ENCODE measurements at regions not wholly inside any gene's neighbourhood (a gene's known extent, or its start where the extent isn't known, plus 50 kb on each side); places are given as distances from the start of the nearest gene placed in this dataset.
A peak's percentile ranks its signal among the peaks of the same experiment; 100 is the strongest.

DNA sequence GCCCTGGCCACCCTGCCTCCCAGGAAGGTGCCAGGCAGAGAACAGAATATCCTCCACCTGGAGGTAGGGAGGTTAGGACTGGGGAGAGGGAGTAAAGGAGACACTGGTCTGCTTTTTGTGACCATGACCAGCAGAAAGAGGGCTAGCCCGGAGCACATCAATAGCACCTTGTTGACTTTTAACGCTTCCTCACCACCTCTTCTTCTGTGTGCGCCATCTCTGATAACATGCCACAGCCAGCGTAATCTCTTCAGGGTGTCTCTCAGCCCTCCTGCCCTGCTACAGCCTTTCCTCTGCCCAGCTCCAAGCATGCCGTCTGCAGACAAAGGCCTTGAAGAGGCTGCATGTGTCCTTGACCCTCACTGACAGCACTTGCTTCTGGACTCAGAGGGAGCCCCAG is 50.9 kb upstream of the GJA5 start:
- DNase-seq (ENCODE audit: low read depth in 2 of 2) = no peak

DNA sequence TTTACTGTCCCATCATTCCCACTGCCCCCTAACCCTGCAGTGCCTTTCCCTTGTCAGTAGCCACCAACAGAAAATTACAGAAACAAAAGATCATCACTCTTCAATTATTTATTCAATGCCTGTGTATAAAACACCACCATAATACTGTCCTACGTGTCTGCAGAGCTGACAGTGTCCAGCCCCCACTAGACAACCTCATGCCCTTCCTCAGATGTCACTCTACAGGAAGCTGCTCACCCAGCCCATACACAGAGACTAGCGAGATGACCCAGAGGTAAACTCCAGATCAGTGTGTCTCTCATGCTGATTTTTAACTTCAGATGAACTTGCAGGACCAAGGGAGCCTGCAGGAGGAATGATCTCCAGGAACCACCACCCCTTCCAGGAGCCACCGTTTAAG is 51.3 kb upstream of the GJA5 start:
- DNase-seq (ENCODE audit: low read depth in 2 of 2) = no peak

DNA sequence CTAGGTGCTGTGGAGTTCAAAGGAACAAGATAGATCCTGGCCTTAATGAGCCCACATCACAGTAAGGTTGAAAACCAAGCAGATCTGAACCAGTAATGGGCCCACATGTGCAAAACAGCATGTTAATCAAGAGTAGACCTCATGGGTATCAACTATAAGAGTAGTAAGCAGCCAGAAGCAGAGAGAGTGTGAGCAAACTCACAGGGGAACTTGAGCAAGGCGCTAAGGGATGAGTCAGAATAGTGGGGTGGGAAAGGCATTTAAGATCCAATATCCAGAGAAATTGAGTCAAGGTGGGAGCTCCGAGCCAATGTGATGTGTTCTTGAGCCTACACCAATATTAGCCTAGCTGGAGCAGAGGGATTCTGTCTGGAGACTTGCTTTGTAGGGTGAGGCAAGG is 52.4 kb upstream of the GJA5 start:
- no peak for DNase-seq (ENCODE audit: low read depth in 2 of 2)

DNA sequence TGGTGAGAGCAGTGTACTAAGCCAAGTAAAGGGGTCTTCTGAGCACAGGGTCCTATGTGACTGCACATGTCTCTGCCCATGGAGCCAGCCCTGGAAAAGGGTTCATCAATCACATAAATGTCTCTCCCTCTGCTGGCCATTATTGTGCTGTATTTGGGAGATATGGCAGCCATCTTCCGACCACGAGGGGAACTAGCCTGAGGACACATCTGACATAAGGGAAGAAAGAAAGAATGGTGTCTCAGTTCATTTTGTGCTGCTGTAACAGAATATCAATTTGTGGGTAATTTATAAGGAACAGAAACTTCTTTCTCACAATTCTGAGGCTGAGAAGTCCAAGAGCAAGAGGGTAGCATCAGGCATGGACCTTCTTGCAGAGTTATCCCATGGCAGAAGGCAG is 55.1 kb upstream of the GJA5 start:
- no peak for DNase-seq (ENCODE audit: low read depth in 2 of 2)

DNA sequence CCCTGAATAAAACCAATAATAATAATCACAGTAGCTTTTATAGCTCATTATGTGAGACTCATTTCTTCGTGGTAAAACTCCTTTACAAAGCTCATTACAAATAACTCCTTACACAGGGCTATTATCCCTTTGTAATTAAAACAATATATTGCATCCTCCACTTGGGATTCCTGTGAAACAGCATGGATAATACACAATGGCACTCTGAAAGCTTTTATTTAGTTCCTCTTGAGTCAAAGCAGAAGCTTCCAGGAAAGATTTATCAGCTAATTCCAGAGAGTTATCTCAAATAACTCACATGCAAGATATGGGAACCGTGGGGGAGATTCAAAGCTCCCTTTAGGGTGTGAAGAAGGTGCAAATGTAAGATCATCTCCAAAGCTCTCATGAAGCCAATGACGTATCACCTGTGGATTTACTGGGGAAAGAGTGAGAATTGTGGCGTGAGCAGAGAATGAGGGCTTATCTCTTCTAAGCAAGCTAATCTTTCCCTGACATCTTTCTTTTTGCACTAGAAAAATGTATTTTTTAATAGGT is 60.4 kb upstream of the GJA5 start:
- DNase-seq (ENCODE audit: low read depth in 2 of 2) = no peak

DNA sequence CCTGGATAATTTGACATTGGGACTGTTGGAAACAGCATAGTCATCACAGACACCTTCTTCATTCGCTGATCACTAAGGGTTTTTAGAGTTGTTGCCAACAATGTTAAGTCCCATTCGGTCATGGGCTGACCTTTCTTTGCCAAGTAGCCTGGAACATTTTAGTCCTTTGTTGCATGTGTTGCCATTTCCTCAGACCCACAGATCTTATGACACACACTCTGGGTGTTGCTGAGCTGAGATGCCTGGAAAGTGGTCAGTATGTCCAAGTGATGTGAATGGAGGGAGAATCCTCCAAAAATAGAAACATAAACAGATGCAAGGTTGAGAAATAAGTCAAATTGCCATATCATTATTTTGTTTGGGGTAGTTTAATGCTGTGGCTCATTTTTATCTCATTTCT is 61.5 kb upstream of the GJA5 start:
- DNase-seq (ENCODE audit: low read depth in 2 of 2) = no peak

DNA sequence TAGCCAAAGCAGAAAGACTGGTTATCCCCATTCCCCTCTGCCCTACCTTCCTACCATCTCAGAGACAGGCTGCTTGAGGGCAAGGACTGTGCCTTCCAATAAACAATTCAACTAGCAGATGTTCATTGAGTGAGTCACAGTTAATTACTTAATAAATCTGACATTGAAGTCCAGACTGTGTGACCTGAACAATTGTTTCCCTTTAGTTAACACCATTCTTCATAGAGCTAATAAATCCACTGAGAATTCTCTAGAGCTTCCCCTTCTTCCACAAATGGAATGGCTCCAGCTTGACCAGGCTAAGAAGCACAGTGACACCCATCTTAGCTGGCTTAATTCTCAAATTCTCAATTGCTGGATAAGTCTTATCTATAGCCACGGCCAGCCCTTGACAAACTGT is 61.9 kb upstream of the GJA5 start:
- DNase-seq (ENCODE audit: low read depth in 2 of 2) = no peak

DNA sequence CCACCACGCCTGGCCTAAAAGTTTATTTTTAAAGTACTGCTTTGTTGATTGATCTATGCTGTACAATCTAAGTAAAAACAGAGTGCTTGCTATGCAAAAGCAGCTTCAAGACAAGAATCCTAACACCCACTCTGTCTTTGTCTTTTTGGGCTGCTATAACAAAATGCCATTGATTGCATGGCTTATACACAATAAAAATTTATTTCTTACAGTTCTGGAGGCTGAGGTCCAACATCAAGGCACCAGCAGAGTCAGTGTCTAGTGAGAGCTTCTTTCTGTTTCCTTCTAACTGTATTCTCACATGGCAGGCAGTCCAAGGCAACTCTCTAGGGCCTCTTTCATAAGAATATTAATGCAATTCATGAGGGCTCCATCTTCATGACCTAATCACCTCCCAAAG is 63.6 kb upstream of the GJA5 start:
- no peak for DNase-seq (ENCODE audit: low read depth in 2 of 2)

DNA sequence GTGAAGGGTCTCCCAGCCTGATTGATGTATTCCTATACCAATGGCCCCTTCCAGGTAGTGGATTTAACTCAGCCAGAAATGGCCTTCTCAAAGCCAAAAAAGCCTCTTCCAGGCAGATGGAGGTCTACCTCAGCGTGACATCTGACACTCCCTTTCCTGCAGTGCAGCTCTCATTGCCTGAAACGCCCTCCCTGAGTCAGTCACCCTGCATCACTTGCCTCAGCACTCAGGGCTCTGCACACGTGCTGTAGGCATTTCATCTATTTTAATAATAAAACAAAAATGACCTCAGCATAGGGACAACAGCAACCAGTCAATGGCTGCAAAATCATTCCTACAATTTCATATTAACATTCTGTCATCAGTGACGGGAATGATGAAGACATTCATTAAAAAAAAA is 64.4 kb upstream of the GJA5 start:
- DNase-seq (ENCODE audit: low read depth in 2 of 2) = no peak

DNA sequence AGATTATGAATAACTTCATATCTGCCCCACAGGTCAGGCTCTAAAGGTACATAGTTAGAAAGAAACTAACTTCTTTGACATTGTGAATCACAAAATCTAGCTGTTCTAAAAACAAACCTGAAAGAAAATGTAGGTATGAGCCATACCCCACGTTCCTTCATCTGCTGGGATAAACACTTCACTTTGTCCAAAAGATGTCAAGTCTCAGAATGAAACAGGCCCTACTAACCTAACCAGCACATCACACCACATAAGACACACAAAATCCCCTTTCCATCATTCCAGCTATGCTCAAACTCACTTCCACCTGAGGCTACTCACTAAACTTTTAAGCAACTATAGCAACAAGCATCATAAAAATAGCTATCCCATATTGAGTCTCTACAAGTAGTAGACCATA is 65.2 kb upstream of the GJA5 start:
- DNase-seq (ENCODE audit: low read depth in 2 of 2) = no peak

DNA sequence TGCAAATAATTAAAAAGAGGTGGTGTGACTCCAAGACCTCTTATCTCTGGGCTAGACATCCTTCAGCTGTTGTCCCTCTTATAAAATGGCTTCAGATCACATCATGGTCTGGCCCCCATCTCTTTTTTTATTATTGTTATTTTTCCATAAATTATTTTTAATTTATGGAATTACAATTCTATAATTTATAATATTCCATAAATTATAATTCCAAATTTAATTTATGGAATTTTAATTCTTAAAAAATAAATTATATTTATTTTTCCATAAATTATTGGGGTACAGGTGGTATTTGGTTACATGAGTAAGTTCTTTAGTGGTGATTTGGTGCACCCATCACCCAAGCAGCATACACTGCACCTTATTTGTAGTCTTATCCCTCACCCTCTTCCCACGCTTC is 65.9 kb upstream of the GJA5 start:
- no peak for DNase-seq (ENCODE audit: low read depth in 2 of 2)

DNA sequence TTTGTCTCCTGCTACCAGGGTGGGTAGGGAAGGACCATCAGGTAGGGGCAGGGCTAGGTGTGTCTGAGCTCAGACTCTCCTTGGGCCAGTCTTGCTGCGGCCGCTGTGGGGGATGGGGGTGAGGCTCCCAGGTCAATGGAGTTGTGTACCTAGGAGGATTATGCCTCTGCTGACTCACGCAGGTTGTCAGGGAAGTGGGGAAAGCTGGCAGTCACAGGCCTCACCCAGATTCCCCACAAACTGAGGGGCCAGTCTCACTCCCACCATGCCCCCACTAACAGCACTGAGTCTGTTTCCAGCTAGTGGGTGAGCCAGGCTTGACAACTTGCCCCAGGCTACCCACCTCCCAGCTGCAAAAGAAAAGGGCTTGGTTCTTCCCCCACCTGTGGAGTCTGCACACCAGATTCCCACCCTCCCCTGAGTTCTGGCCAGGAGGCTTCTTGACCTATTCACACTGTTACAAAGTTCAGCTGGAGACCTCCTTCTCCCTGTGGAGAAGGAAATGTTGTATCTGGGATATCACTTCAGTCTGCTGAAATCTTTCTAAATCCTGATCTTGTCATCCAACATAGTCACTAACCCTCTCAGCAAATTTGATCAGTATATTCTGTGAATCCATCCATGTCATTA is 69.2 kb upstream of the GJA8 start:
- DNase-seq (ENCODE audit: low read depth in 2 of 2) = no peak

DNA sequence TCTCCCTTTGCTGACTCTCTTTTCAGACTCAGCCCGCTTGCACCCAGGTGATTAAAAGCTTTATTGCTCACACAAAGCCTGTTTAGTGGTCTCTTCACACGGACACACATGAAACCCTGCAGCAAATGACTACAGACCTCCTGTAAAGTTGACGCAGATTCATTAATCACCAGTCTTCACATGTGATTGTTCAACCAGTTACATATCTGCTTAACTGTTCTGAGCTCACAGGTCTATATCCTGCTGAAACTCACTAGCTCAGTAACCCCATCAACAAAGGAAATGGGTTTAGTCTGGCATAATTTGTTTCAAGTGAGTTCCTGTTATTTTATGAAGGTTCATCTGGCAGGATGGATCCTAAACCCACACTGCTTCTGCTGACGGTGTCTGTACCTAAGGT is 68.4 kb upstream of the GJA8 start:
- no peak for DNase-seq (ENCODE audit: low read depth in 2 of 2)

DNA sequence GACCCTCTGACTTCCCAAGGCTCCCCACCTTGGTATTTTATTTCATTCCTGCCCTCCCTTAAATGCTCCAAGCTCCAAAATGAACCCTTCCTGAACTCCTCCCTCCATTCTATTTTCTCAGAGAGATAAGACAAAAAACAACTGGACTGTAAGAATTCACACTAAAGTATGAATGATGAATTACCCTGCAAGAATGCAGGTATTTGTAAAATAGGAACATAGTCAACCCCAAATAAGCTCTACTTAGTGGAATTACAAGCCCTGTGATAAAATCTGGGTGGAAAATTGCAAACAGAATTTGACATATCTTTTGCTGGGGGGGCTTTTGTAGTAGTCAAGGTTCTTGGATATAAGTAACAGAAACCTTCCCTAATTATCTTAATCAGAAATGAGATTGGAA is 67.8 kb upstream of the GJA8 start:
- DNase-seq (ENCODE audit: low read depth in 2 of 2) = no peak

DNA sequence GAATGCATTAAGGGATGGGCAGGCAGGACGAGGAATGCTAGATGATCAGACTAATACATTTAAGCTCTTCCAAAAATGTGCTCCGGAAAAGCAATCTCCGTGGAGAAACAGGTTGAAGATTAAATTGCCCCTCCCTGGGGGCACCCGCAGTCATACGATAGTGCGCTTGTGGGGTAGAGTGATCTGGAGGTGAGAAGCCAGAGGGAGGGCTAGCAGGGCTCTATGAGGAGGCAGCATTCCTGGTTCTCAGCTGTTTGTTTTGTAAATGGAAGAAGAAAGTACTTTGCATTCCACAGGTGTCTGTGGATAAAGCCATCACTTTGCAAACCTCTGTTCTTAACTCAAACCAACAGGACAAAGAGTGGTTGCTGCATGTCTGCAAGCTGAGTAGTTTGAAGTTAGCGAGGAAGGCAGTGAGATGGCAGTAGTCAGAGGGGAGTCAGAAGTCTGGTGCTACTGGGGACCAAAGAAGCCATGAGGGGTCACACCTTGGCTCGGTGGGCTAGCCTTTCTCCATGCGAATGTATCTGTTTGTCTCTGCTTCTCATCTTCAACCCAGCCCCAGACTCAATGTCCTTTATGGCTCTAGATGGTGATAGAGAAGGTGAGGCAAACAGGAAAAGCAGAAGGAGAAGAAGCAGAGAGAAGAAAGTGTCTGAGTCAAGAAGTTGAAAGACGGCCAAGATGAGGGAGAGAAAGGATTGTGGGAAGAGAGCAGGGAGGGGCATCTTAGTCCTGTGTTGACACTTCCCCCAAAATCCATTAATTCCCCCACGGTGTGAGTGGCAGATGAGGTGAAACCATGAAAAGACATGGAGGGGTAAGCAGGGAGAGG is 65.2 kb upstream of the GJA8 start:
- DNase-seq (ENCODE audit: low read depth in 2 of 2) = no peak

DNA sequence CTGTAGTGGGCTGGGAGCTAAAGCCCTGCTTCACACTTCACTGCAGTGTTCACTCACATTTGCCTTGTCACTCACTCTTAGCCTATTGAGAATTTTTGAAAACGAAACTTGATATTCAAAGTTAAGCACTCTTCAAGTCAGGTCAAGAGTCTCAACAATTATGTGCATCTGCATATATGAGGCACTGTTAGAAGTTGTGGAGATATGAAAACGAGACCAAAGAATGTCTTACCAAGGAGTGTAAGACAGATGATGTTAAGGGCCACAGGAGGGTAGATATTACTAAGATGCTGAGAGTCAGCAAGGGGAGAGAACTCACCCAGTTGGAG is 64.7 kb upstream of the GJA8 start:
- DNase-seq (ENCODE audit: low read depth in 2 of 2) = no peak

DNA sequence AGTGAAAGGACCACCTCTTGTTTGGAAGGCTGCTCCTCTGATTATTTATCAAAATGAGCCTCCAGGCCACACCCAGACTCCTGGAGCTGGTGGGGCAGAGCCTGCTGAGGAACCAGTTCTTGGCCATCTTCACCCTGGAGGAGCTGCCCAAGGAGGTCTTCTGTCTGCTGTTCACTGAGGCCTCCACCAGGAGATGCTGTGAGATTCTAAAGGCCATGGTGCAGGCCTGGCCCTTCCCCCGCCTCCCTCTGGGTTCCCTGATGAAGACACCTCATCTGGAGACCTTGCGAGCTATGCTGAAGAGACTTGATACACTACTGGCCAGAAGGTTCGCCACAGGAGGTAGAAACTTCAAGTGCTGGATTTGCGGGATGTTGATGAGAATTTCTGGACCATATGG is 61.7 kb upstream of the GJA8 start:
- DNase-seq (ENCODE audit: low read depth in 2 of 2) = peak; percentile 0 to 14

DNA sequence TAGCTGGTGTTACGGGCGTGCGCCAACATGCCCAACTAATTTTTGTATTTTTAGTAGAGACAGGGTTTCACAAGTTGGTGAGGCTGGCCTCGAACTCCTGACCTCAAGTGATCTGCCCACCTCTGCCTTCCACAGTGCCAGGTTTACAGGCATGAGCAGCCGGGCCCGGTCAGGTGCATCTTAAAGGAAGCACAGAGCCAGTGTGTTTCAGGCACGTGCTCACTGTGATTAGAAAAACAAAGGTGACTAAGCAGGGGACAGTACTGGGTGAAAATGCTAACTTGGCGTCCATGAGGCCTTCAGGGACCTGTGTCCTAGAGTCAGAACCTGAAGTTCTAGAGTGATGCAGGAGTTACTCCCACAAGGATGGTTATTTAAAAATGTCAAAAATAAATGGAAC is 60.0 kb upstream of the GJA8 start:
- no peak for DNase-seq (ENCODE audit: low read depth in 2 of 2)

DNA sequence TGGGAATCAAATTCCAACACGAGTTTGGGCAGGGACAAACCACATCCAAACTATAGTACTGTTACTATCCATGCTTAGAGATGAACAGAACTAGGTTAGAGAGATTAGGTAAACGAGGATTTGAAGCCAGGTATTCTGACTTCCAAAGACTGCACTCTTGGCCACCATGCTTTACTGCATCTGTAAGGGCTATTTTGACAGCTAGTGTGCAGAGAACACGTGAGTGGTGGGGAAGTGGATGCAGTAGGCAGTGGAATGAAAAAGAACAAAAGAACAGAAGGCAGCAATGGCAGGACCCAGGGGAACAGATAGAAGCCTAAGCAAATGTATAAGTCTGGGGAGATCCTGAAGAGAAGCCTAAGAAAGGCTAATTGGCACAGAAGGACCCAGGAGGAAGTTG is 59.1 kb upstream of the GJA8 start:
- no peak for DNase-seq (ENCODE audit: low read depth in 2 of 2)

DNA sequence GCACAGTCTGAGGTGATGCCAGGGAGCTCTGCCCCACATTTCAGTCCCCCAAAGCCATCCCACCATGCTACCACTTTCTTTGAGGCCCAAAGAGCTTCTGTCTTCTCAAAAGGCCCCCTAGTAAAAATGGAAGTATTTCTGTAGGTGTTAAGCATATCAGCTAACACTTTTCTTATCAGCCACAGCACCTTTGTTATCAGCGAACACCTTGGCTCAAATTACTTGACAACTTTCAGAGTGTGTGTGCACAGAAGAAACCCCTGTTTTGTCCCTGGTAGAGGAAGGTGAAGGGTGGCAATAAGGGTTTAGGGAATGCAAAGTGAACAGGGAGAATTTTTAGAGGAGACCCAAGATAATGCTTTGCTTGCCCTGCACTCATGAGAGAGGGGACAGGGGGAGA is 54.8 kb upstream of the GJA8 start:
- no peak for DNase-seq (ENCODE audit: low read depth in 2 of 2)

DNA sequence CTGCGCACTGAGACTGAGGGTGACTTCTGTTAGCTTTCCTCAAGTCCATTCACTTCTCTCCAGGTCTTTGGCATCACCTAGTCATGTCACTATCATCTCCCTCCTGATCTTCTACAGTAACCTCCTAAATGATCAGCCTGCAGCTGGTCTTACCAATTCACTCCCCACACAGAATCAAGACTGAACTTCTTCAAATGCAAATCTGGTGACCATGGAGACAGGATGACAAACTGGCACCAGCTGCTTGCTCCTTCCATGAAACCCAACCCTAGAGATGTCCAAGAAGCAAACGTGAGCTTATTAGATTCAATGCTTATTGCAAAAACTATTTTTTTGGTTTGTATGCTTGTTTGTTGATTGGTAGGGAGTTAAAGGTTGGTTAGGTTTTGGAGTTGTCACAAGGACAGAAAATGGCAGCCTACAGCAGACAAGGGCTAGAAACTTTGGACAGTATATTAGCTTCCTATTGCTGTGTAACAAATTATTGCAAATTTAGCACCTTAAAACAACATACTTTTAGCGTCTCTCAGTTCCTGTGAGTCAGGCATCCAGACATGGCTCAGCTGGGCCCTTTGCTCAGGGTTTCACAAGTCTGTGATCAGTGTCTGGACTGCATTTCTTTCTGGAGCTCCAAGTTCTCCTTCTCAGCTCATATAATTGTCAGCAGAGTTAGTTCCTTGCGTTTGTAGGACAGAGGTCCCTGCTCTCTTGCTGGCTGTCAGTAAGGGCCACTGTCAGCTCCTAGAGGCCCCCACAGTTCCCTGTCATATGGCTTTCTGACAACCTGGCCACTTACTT is 53.3 kb upstream of the GJA8 start:
- no peak for DNase-seq (ENCODE audit: low read depth in 2 of 2)

DNA sequence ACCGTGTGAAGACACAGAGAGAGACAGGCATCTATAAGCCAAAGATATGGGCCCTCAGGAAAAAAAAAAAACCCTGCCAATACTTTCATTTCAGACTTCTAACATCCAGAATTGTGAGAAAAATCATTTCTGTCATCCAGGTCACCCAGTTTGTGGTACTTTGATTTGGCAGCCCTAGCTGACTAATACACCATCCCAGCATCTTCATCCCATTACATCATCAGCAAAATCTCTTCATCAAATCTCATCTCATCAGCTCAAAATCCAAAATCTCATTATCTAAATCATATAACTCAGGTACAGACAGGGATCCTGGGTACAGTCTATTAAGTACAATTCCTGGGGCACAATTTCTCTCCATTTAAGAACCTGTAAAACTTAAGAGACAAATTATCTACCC is 51.9 kb upstream of the GJA8 start:
- DNase-seq (ENCODE audit: low read depth in 2 of 2) = no peak

DNA sequence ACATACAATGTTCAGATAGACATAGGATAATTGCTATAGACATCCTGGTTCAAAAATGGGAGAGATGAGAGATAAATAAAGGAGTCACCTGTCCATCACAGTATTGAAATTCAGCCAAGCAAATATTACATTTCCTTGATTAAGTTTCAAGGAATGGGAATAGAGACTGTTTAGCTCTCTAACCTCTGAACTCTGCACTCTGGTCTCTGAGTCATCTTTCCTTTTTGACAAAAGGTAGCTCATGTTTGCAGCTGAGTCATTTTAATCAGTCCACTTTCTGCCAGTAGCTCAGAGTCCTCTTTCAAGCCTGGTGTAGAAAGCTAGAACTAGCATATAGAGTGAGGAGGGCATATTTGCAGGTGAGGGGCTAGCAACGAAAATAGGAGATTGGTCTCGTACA is 51.4 kb upstream of the GJA8 start:
- DNase-seq (ENCODE audit: low read depth in 2 of 2) = no peak
